ENCODE measurements at regions not wholly inside any gene's neighbourhood (a gene's known extent, or its start where the extent isn't known, plus 50 kb on each side); places are given as distances from the start of the nearest gene placed in this dataset.

DNA sequence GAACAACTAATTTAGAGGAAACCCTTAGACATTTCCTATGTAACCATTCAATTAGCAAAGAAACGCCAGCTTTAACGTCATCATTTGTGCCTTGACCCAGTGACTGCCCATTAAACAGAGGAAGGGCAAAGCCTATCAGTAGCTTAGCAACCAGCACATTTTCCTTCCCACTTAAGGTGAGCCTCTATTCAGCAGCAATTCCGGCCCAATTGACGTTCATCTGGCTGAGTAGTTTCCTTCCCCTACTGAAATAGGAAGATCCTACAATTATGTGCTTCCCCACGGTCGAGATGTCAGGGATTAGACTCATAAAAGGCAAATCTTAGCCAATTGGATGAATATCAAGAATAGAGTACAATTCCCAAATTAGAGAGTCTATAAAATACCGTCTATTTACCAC lies 482.1 kb upstream of the ADAMTS5 start:
- DNase-seq (ENCODE audit: low spot score): no peak
- Histone ChIP-seq H3K4me3 (no peak overlapping the region), H3K36me3 (no peaks in the 10 kb centered on the region), H3K27me3 (no peaks in the 10 kb centered on the region), H3K9me3 (no peaks in the 10 kb centered on the region), H3K27ac (peak overlapping the region in 1 of 2 donors; percentile 47), H3K4me1 (no peaks in the 10 kb centered on the region)
- no peak for TF ChIP-seq CTCF (IDR thresholded peaks at IDR 0.05)

DNA sequence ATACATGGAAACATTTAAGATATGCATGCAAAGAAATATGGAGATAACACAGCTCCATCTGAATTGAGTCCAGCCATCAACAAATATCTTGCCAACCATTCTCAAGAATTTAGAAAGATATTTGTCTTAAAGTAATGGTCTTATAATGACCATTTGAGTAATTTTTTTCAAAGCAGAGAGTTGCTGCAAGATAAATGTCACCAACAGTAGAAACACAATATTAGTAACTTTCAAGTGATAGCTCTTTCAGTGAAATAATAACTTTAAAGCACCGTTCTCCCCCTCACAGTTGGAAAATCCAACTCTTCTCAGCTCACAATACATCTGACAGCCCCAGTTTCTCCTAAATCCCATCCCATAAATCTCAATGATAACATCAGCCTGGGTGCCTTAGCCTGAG lies 481.0 kb upstream of the ADAMTS5 start:
- no peak for DNase-seq (ENCODE audit: low spot score)
- Histone ChIP-seq H3K4me1 (no peaks in the 10 kb centered on the region), H3K27ac (no peak overlapping the region), H3K4me3 (no peak overlapping the region), H3K36me3 (no peaks in the 10 kb centered on the region), H3K9me3 (no peaks in the 10 kb centered on the region), H3K27me3 (no peaks in the 10 kb centered on the region)
- no peak for TF ChIP-seq CTCF (IDR thresholded peaks at IDR 0.05)

DNA sequence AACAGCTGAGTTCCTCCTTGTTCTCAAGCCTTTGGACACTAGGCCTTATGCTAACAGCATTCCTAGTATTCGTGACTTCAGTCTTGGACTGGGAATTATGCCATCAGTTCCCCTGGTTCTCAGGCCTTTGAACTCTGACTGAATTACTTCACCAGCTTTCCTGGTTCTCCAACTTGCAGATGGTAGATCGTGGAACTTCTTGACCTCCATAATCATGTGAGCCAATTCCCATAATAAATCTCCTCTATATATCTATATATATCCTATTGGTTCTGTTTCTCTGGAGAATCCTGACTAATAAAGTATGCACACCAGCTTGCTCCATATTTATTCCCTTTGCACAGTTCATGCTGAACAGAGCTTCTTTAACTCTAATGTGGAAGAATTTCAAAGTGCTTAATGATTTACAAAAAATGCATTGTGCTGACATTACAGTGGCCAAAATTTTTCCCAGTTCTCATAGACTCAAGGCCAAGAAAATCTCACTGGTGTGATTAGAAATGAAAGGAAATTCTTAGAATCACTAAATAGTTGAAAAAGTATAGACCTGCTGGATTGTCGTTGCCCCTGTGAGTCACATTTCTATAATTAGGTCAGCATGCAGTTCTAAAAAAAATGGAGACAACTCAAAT lies 462.9 kb upstream of the ADAMTS5 start:
- H3K27ac ChIP-seq: peak overlapping the region; percentile 51 to 56
- no peaks in the 10 kb centered on the region for H3K27me3 ChIP-seq
- no peaks in the 10 kb centered on the region for H3K36me3 ChIP-seq
- peaks cover 0 to 23% of the 10 kb centered on the region in 2 donors for H3K4me1 ChIP-seq
- no peaks in the 10 kb centered on the region for H3K9me3 ChIP-seq
- no peak overlapping the region for H3K4me3 ChIP-seq
- no peak for DNase-seq (ENCODE audit: low spot score)
- no peak for TF ChIP-seq CTCF (IDR thresholded peaks at IDR 0.05)

DNA sequence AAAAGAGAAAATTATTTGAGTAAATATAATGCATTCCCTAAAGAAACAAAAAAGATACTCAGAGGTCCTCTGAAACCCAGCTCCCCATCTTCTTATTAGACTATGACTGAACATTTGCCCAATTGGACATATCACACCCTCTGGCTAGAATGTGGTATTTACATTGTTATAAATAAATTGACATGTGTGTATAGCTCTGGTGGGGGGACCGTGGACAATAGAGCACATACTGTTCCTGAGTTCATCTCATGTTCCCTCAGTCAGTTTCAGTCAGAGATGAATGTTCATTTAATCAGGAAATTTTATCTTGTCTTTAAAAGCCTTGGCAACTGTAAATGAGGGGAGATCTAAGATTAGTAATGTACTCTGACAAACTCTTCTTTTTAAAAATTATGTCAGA lies 459.3 kb upstream of the ADAMTS5 start:
- H3K4me3 ChIP-seq: no peak overlapping the region
- H3K9me3 ChIP-seq: no peaks in the 10 kb centered on the region
- H3K4me1 ChIP-seq: peaks cover 0 to 42% of the 10 kb centered on the region in 2 donors
- H3K27ac ChIP-seq: peak overlapping the region; percentile 32 to 50
- DNase-seq (ENCODE audit: low spot score): no peak
- H3K27me3 ChIP-seq: no peaks in the 10 kb centered on the region
- H3K36me3 ChIP-seq: no peaks in the 10 kb centered on the region
- TF ChIP-seq CTCF (IDR thresholded peaks at IDR 0.05): no peak

DNA sequence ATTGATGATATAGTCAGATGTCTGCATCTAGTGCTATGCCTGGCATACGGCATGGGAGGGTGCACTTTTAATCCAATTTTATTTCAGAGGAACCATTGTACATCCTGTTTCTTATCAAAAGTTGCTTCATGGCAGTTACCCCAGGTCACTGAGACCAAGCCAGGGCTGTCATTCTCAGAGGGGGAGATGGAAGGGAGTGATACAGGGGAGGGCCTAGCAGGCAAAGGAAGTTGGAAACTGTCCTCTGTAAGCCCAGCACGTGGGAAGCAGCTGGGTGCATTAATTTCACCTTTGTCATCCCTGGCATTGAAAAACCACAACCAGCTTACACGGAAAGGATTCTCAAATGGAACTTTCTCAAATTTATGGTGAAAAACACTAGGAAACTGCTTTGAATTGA lies 458.7 kb upstream of the ADAMTS5 start:
- no peak overlapping the region for H3K4me3 ChIP-seq
- H3K36me3 ChIP-seq: no peaks in the 10 kb centered on the region
- DNase-seq (ENCODE audit: low spot score): no peak
- H3K27me3 ChIP-seq: no peaks in the 10 kb centered on the region
- H3K9me3 ChIP-seq: no peaks in the 10 kb centered on the region
- H3K4me1 ChIP-seq: peaks cover 0 to 42% of the 10 kb centered on the region in 2 donors
- H3K27ac ChIP-seq: peak overlapping the region; percentile 32 to 50
- no peak for TF ChIP-seq CTCF (IDR thresholded peaks at IDR 0.05)

DNA sequence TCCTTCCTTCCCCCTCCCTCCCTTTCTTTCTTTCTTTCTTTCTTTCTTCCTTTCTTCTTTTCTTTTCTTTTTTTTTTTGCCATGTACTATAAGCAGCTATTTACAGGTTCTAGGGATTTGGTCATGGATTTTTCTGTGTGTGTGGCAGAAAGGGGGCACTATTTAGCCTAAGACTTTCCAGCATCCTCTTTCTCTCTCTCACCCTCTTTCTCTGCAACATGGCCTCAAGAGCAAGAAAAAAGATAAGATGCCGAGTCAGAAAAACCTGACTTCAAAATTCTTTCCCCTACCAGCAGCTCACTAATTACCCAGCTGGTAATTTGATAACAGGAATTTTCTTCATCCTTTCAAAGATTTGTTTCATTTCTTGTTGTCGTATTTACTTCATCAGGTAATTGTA lies 458.3 kb upstream of the ADAMTS5 start:
- Histone ChIP-seq H3K27ac (peak overlapping the region; percentile 32 to 50), H3K9me3 (no peaks in the 10 kb centered on the region), H3K27me3 (no peaks in the 10 kb centered on the region), H3K4me1 (peaks cover 0 to 39% of the 10 kb centered on the region in 2 donors), H3K4me3 (no peak overlapping the region), H3K36me3 (no peaks in the 10 kb centered on the region)
- TF ChIP-seq CTCF (IDR thresholded peaks at IDR 0.05): no peak
- no peak for DNase-seq (ENCODE audit: low spot score)
